HG02840 (cell line): ENCODE measurements at regions not wholly inside any gene's neighbourhood (a gene's known extent, or its start where the extent isn't known, plus 50 kb on each side); places are given as distances from the start of the nearest gene placed in this dataset.

Source experiments
- ATAC-seq: cut with Tn5 transposase; IDR thresholded peaks from one replicate; pipeline ENCODE4 v1.9.1; 2021; ENCODE audit warnings: mild to moderate bottlenecking, moderate library complexity, moderate number of reproducible peaks; ENCODE audit not compliant: unreplicated experiment, low FRiP score

DNA sequence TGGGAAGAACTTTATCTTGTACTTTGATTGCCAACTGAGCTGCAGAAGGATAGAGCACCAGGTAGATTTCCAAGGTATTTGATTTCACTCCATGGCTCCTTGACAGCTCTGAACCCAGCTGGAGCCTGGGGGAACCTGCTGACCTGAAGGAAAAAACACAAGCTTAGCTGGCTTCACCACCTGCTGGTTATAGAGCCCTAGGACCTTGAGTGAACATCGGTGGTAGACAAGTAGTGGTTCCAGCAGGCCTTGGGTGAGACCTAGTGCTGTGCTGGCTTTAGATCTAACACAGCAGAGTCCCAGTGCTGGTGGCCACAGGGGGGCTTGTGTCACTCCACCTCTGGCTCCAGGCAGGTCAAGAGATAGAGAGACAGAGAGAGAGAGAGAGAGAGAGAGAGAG, 1102.6 kb downstream of the ADGRL3 start:
- ATAC-seq = no peak

DNA sequence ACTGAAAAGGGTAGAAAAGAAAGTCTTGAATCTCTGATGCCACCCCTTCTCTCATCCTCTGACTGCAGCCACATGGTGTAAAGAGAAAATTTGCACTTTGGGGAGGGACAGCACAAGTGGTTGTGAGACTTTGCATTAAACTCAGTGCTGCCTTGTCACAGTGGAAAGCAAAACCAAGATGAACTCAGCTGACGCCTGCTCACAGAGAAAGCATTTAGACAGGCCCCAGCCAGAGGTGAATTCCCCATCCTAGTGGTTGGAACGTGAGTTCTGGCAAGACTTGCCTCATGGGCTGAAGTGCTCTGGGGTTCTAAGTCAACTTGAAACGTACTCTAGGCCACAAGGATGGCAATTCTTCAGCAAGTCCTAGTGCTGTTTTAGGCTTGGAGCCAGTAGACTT, 1101.4 kb downstream of the ADGRL3 start:
- no peak for ATAC-seq

GRCh38 chr4:62293551-62293950, 1093.4 kb downstream of the ADGRL3 start:
- no peak for ATAC-seq

DNA sequence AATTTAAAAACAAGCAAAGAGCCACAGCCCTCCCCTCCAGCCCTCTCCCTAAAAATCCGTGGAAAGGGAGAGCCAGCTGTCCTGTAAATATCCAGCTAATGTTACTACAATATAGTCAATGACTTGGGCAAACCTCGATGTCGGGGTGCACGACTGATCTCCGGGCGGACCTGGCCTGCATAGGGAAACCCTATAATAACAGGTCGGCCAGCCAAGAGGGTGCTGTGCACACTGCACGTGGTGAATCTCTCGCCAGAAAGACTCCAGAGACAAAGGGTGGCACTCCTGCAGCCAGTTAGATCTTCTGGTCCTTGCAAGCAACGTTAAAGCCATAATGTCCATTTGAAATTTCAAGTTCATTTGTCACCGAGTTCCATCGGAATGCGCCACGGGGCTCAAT, 1092.8 kb downstream of the ADGRL3 start:
- no peak for ATAC-seq

DNA sequence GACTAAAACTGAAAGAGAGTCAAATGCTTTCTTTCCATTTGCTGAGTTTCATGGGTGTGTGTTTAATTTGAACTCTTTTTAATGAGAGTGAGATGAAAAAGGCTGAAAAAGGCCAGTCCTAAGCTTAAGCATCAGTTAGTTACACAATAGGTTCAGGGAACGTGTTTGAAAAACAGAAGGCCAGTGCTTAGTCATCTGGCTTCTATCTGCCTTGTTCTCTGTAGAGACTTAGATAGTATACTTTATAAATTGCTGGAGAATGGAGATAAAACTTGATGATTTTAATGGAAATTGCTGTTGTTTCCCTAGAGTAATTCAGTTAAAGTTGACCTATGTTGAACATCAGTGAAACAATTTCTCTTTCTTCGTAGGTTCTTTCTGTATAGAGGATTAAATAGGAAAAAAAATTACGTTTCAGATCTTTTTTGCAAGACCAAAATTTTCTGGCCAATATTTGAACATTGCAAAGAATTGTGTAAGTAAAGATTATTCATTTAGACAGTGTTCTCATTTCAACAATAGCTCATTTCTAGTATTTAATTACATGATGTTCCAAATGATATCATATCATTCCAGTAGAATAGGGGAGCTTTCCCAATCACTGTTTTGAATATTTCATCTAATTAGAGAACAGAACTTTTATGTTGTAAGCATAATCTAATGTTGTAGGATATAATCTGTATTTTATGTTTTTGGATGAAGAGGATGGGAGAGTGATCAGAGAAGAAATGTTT, 1088.8 kb downstream of the ADGRL3 start:
- ATAC-seq = no peak

DNA sequence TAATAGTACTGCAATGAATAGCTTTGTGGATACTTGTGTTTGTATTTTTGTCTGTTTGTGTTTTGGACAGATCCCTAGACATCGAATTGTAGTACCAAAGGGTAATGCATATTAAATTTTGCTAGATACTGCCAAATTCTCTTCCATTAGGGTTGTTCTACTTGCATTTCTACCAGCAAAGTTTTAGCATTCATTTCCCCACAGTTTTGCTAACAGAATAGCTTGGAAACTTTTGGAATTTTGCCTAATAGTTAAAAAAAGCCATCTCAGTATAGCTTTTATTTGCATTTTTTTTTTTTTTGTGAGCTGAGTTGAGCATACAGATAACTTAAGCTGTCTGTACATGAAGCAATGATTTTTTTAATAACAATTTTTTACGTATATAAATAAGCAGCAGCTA, 1084.9 kb downstream of the ADGRL3 start:
- no peak for ATAC-seq

GRCh38 chr4:62279689-62280088, 1079.6 kb downstream of the ADGRL3 start:
- ATAC-seq = no peak

- ATAC-seq = no peak
Observed at GRCh38 chr4:62275470-62275869, 1075.3 kb downstream of the ADGRL3 start.

- no peak for ATAC-seq
Observed at GRCh38 chr4:62274782-62275181, 1074.7 kb downstream of the ADGRL3 start.

DNA sequence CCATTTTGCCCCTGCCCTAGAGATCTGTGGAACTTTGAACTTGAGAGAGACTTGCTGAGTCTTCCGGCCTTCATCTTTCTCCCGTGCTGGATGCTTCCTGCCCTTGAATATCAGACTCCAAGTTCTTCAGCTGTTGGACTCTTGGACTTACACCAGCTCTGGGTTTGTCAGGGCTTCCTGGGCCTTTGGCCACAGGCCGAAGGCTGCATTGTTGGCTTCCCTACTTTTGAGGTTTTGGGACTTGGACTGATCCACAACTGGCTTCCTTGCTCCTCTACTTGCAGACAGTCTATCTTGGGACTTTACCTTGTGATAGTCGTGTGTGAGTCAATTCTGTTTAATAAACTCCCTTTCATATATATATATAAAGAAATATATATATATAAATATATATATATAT, 1071.0 kb downstream of the ADGRL3 start:
- ATAC-seq = no peak

- no peak for ATAC-seq
Observed at GRCh38 chr4:62269918-62270317, 1069.8 kb downstream of the ADGRL3 start.

DNA sequence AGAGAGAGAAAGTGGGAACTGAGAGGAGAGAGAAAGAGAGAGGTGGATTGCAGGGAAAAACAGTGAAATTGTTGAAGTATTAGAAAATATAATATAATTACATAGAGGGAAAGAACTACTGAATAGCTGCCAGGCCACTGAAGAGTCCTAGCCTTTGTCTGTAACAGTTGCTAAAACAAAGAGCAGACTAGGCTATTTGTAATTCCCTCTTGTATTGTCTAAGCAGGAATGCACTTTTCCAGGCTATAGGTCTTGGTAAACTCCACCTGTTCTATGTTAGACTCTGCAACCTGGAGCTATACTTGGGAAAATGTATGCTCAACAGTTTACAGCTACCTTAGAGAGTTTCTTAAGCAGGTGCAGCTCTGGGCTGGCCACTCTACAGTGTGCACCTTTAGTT, 1063.3 kb downstream of the ADGRL3 start:
- no peak for ATAC-seq

- ATAC-seq = no peak
Observed at GRCh38 chr4:62262676-62263075, 1062.5 kb downstream of the ADGRL3 start.

DNA sequence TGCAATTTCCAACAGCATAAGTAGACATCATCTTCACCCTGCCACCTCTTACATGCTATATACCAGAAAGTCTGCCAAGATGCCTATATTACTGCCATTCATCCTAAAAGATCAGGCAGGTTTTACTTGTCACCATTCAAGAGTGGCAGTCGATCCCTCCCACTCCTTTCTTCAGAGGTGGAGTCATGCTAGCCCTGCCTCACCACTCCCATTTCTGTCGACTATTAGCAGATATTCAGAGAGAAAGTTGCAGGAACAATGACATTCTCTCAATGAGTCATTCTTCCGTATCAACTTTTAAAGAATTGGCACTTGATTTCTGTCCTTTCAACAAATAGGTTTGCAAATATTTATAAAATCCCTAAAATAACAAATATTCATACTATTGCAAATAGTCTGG, 1060.1 kb downstream of the ADGRL3 start:
- ATAC-seq = no peak

DNA sequence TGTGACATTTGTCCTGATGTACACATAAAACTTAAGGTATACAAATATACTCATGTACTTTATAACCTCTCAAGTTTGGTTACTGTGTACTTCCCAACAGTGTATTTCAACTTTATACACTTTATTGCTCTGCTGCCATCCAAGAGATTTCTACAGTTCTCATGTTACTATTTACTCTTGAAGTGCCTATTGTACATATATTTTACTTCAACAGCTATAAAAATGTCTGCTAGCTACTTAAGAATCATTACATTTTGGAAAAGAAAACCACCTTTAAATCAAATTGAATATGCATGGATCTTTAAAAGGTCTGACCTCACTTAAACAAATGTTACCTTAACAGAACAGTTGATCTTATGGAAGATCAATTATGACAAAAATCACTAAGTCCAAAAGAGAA, 1056.4 kb downstream of the ADGRL3 start:
- ATAC-seq = no peak

- no peak for ATAC-seq
Observed at GRCh38 chr4:62252728-62253127, 1052.6 kb downstream of the ADGRL3 start.

DNA sequence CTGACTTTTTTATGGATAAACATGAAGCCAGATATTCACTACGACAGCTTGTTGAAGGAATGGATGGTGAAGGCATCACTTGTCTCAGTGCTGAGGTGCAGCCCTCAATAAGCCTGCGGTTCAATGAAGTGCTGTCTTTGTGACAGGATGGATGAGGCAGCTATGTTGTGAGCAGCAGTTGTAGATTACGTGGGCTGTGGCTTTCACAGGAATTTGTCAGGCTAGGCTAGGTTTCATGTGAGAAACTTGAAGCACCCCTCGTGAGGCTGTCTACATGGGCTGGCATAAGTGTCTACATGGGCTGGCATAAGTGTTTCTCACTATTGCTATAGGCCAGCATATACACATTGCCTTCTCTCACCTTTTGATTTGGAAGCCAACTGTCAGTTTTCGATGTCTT, 1050.0 kb downstream of the ADGRL3 start:
- ATAC-seq = no peak

DNA sequence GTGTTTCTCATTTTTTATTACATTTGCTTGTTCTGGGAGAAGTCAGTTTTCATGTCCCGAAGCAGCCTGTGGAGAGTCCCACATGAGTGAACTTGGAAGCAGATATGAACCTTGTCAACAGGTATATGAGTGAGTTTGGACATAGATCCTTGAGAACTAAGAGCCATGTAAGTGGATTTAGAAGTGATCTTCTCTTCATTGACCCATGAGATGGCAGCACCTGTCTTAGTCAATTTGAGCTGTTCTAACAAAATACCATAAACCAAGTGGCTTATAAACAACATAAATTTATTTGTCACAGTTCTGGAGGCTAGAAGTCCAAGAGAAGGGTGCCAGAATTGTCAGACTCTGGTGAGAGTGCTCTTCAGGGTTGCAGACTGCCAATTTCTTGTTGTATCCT, 1043.8 kb downstream of the ADGRL3 start:
- ATAC-seq = no peak

GRCh38 chr4:62235911-62236310, 1035.8 kb downstream of the ADGRL3 start:
- no peak for ATAC-seq

GRCh38 chr4:62232814-62233213, 1032.7 kb downstream of the ADGRL3 start:
- ATAC-seq = no peak

- ATAC-seq = no peak
Observed at GRCh38 chr4:62231994-62232393, 1031.9 kb downstream of the ADGRL3 start.

DNA sequence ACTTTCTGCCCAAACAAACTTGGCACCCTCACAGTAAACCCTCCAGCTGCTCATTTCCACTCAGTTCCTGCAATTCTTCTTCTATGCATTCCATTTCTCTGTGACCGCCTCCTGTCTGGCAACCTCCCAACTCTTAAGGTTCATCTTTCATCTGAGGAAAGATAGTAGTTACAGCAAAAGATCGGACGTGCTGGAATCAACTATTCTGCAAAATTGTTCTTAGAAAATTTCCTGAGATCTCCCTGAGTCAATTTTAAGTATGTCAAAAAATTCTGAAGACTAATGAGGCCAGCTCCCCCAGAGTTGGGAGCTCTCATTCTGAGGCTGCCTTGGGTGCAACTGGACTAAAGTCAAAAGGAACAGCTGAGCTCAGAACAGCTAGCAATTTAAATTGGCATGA, 1026.0 kb downstream of the ADGRL3 start:
- no peak for ATAC-seq

- no peak for ATAC-seq
Observed at GRCh38 chr4:62222121-62222520, 1022.0 kb downstream of the ADGRL3 start.
